ENCODE measurements at regions not wholly inside any gene's neighbourhood (a gene's known extent, or its start where the extent isn't known, plus 50 kb on each side); places are given as distances from the start of the nearest gene placed in this dataset.

DNA sequence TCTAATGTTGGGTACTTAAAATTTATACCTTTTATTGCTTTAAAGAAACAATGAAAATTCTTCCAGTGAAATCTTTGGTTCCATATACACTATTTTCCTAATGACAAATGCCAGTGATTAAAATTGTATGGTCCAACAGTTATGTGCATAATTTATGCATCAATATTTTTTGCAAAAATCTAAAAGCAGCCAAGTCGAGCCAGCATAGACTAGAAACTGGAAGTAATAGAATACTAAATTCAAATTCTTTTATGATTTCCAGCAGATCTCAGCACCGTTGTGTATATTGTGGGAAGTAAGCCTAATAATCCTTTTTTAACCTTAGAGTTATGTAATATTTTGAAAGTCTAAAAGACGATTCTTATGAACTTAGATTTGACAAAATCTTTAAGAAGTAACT lies 652.0 kb upstream of the GOLIM4 start:
- H3K4me3 ChIP-seq (ENCODE audit: low read depth, low read length) = no peak overlapping the region
- TF ChIP-seq, protein P1, sequence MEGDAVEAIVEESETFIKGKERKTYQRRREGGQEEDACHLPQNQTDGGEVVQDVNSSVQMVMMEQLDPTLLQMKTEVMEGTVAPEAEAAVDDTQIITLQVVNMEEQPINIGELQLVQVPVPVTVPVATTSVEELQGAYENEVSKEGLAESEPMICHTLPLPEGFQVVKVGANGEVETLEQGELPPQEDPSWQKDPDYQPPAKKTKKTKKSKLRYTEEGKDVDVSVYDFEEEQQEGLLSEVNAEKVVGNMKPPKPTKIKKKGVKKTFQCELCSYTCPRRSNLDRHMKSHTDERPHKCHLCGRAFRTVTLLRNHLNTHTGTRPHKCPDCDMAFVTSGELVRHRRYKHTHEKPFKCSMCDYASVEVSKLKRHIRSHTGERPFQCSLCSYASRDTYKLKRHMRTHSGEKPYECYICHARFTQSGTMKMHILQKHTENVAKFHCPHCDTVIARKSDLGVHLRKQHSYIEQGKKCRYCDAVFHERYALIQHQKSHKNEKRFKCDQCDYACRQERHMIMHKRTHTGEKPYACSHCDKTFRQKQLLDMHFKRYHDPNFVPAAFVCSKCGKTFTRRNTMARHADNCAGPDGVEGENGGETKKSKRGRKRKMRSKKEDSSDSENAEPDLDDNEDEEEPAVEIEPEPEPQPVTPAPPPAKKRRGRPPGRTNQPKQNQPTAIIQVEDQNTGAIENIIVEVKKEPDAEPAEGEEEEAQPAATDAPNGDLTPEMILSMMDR (IDR thresholded peaks at IDR 0.05; ENCODE audit: control insufficient read depth, extremely low read depth, insufficient read depth) = no peak
- no peak for DNase-seq (ENCODE audit: low read depth)

- TF ChIP-seq, protein P1 (IDR thresholded peaks at IDR 0.05; ENCODE audit: control insufficient read depth, extremely low read depth, insufficient read depth) = no peak
- no peak overlapping the region for H3K4me3 ChIP-seq (ENCODE audit: low read depth, low read length)
- no peak for DNase-seq (ENCODE audit: low read depth)
Observed at GRCh38 chr3:168738527-168739325, 643.0 kb upstream of the GOLIM4 start.

DNA sequence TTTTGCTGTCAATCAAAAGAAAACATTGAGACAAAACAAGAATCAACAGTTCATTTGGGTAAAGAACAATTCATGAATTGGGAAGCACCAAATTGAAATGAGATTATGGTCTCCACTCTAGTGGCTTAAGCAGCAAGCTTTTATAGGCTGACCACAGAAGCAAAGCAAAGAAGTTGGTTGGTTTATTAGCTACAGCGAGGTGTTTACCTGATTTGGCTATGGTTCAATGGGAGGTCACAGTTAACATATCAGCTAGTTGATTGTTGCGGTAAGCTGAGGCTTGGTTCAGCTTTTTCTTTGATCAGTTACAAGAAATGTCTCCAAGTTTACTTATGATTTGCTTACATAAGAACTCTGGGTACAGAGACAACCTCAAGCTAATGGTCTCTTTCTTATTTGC lies 640.5 kb upstream of the GOLIM4 start:
- TF ChIP-seq, protein P1 (IDR thresholded peaks at IDR 0.05; ENCODE audit: control insufficient read depth, extremely low read depth, insufficient read depth) = no peak
- H3K4me3 ChIP-seq (ENCODE audit: low read depth, low read length) = no peak overlapping the region
- no peak for DNase-seq (ENCODE audit: low read depth)

DNA sequence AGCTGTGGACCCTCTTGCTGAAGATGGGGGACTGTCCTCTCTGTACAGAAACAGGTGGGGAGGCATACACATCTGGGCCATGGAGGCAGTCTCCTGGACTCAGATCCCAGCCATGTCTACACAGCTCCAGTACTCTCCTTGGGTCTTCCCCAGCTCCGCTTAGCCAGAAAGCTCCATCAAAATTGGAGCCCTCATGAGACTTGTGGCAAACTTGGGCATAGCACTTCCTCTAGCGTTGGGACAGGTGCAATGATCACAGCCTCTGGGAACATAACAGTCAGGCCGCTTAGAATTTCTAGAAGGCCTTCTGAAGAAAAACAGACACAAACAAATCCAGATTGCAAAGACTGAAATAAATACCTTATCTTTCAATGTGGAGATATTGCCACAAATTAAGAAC lies 634.3 kb upstream of the GOLIM4 start:
- H3K4me3 ChIP-seq (ENCODE audit: low read depth, low read length) = no peak overlapping the region
- no peak for DNase-seq (ENCODE audit: low read depth)
- TF ChIP-seq, protein P1 (IDR thresholded peaks at IDR 0.05; ENCODE audit: control insufficient read depth, extremely low read depth, insufficient read depth) = no peak

DNA sequence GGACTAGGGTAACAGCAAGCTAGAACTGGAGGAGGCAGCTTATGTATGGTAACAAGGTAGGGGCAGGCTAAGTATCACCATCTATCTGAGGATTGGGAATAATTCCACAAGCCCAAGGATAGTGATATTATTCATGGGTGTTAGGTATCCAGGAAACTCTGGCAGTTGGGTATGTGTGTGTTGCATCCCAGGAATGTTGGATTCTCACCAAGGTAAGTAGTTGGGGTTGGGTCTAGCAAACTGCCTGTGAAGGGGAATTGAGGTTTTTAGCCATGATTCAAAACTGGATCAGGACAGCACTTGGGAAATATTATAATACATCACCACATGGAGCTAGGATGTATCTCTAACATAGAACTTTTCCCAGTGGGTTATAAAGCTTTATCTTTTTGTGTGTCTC lies 626.4 kb upstream of the GOLIM4 start:
- TF ChIP-seq, protein P1 (IDR thresholded peaks at IDR 0.05; ENCODE audit: control insufficient read depth, extremely low read depth, insufficient read depth) = no peak
- DNase-seq (ENCODE audit: low read depth) = no peak
- no peak overlapping the region for H3K4me3 ChIP-seq (ENCODE audit: low read depth, low read length)

- TF ChIP-seq, protein P1 (IDR thresholded peaks at IDR 0.05; ENCODE audit: control insufficient read depth, extremely low read depth, insufficient read depth) = no peak
- no peak for DNase-seq (ENCODE audit: low read depth)
- no peak overlapping the region for H3K4me3 ChIP-seq (ENCODE audit: low read depth, low read length)
Observed at GRCh38 chr3:168714609-168715240, 619.0 kb upstream of the GOLIM4 start.
